ENCODE measurements at regions not wholly inside any gene's neighbourhood (a gene's known extent, or its start where the extent isn't known, plus 50 kb on each side); places are given as distances from the start of the nearest gene placed in this dataset.

GRCh38 chr5:2206293-2207108, 323.8 kb upstream of the IRX4 start:
- no peaks in the 10 kb centered on the region for H3K36me3 ChIP-seq (ENCODE audit: control insufficient read depth, insufficient read depth, low read length)
- H3K9me3 ChIP-seq (ENCODE audit: control insufficient read depth, insufficient read depth, low read depth, low read length): no peaks in the 10 kb centered on the region
- no peak overlapping the region for H3K27ac ChIP-seq (ENCODE audit: low read depth, low read length)
- H3K27me3 ChIP-seq (ENCODE audit: control insufficient read depth, insufficient read depth, low read length): peaks cover 6% of the 10 kb centered on the region; the same call in 1 of the 2 replicates
- no peak overlapping the region for H3K4me3 ChIP-seq (ENCODE audit: low read depth, low read length)
- H3K4me1 ChIP-seq (ENCODE audit: control insufficient read depth, insufficient read depth, low read length): peaks cover 11% of the 10 kb centered on the region
- H3K9ac ChIP-seq (ENCODE audit: low read length): no peak overlapping the region

GRCh38 chr5:2205596-2206226, 323.0 kb upstream of the IRX4 start:
- H3K4me3 ChIP-seq (ENCODE audit: low read depth, low read length): no peak overlapping the region

GRCh38 chr5:2205185-2205585, 322.5 kb upstream of the IRX4 start:
- Histone ChIP-seq H3K36me3 (ENCODE audit: control insufficient read depth, insufficient read depth, low read length) (no peaks in the 10 kb centered on the region), H3K4me1 (ENCODE audit: control insufficient read depth, insufficient read depth, low read length) (peaks cover 11% of the 10 kb centered on the region), H3K4me3 (ENCODE audit: low read depth, low read length) (no peak overlapping the region), H3K27ac (ENCODE audit: low read depth, low read length) (no peak overlapping the region), H3K9ac (ENCODE audit: low read length) (no peak overlapping the region), H3K27me3 (ENCODE audit: control insufficient read depth, insufficient read depth, low read length) (peaks cover 6% of the 10 kb centered on the region; the same call in 1 of the 2 replicates), H3K9me3 (ENCODE audit: control insufficient read depth, insufficient read depth, low read depth, low read length) (no peaks in the 10 kb centered on the region)

More at GRCh38 chr5:2205596-2206226, 323.0 kb upstream of the IRX4 start:
- peaks cover 11% of the 10 kb centered on the region for H3K4me1 ChIP-seq (ENCODE audit: control insufficient read depth, insufficient read depth, low read length)
- no peak overlapping the region for H3K27ac ChIP-seq (ENCODE audit: low read depth, low read length)
- H3K27me3 ChIP-seq (ENCODE audit: control insufficient read depth, insufficient read depth, low read length): peaks cover 6% of the 10 kb centered on the region; the same call in 1 of the 2 replicates
- H3K9me3 ChIP-seq (ENCODE audit: control insufficient read depth, insufficient read depth, low read depth, low read length): no peaks in the 10 kb centered on the region
- no peak overlapping the region for H3K9ac ChIP-seq (ENCODE audit: low read length)
- H3K36me3 ChIP-seq (ENCODE audit: control insufficient read depth, insufficient read depth, low read length): no peaks in the 10 kb centered on the region

- Histone ChIP-seq H3K4me1 (ENCODE audit: control insufficient read depth, insufficient read depth, low read length) (peaks cover 11% of the 10 kb centered on the region), H3K27ac (ENCODE audit: low read depth, low read length) (no peak overlapping the region), H3K27me3 (ENCODE audit: control insufficient read depth, insufficient read depth, low read length) (peaks cover 6% of the 10 kb centered on the region; the same call in 1 of the 2 replicates), H3K9me3 (ENCODE audit: control insufficient read depth, insufficient read depth, low read depth, low read length) (no peaks in the 10 kb centered on the region), H3K9ac (ENCODE audit: low read length) (no peak overlapping the region), H3K36me3 (ENCODE audit: control insufficient read depth, insufficient read depth, low read length) (no peaks in the 10 kb centered on the region), H3K4me3 (ENCODE audit: low read depth, low read length) (no peak overlapping the region)
Observed at GRCh38 chr5:2204366-2205184, 321.9 kb upstream of the IRX4 start.

- no peak overlapping the region for H3K9ac ChIP-seq (ENCODE audit: low read length)
- no peaks in the 10 kb centered on the region for H3K36me3 ChIP-seq (ENCODE audit: control insufficient read depth, insufficient read depth, low read length)
- H3K9me3 ChIP-seq (ENCODE audit: control insufficient read depth, insufficient read depth, low read depth, low read length): no peaks in the 10 kb centered on the region
- H3K4me1 ChIP-seq (ENCODE audit: control insufficient read depth, insufficient read depth, low read length): peaks cover 11% of the 10 kb centered on the region
- no peak overlapping the region for H3K4me3 ChIP-seq (ENCODE audit: low read depth, low read length)
- H3K27me3 ChIP-seq (ENCODE audit: control insufficient read depth, insufficient read depth, low read length): peaks cover 3% of the 10 kb centered on the region; the same call in 1 of the 2 replicates
- no peak overlapping the region for H3K27ac ChIP-seq (ENCODE audit: low read depth, low read length)
Observed at GRCh38 chr5:2203774-2204173, 321.0 kb upstream of the IRX4 start.

GRCh38 chr5:2201832-2202231, 319.1 kb upstream of the IRX4 start:
- Histone ChIP-seq H3K4me1 (ENCODE audit: control insufficient read depth, insufficient read depth, low read length) (peaks cover 11% of the 10 kb centered on the region), H3K4me3 (ENCODE audit: low read depth, low read length) (no peak overlapping the region), H3K36me3 (ENCODE audit: control insufficient read depth, insufficient read depth, low read length) (no peaks in the 10 kb centered on the region), H3K9me3 (ENCODE audit: control insufficient read depth, insufficient read depth, low read depth, low read length) (no peaks in the 10 kb centered on the region), H3K27ac (ENCODE audit: low read depth, low read length) (no peak overlapping the region), H3K27me3 (ENCODE audit: control insufficient read depth, insufficient read depth, low read length) (no peaks in the 10 kb centered on the region), H3K9ac (ENCODE audit: low read length) (no peak overlapping the region)

- no peaks in the 10 kb centered on the region for H3K27me3 ChIP-seq (ENCODE audit: control insufficient read depth, insufficient read depth, low read length)
- H3K9ac ChIP-seq (ENCODE audit: low read length): no peak overlapping the region
- H3K4me1 ChIP-seq (ENCODE audit: control insufficient read depth, insufficient read depth, low read length): peaks cover 11% of the 10 kb centered on the region
- no peaks in the 10 kb centered on the region for H3K9me3 ChIP-seq (ENCODE audit: control insufficient read depth, insufficient read depth, low read depth, low read length)
- no peak overlapping the region for H3K4me3 ChIP-seq (ENCODE audit: low read depth, low read length)
- H3K36me3 ChIP-seq (ENCODE audit: control insufficient read depth, insufficient read depth, low read length): no peaks in the 10 kb centered on the region
- H3K27ac ChIP-seq (ENCODE audit: low read depth, low read length): no peak overlapping the region
Observed at GRCh38 chr5:2201421-2201820, 318.7 kb upstream of the IRX4 start.

DNA sequence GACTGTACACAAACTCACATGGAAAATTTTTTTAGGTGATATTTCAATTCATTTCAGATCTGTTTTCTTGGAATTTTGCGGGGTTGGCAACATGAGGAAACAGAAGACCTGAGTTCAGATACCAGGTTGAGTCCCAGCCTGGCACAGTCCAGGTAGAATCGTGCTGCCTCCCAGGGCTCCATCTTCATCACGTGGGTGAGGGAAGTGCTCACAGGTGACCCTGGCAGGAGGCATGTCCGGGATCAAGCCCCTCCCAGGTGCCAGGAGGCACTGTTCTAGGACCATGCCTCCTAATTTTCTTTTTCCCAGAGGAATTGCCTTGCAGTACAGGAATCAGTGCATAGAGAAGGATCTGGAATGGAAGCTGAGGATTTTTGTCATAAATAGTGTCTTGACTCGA, 318.3 kb upstream of the IRX4 start:
- no peaks in the 10 kb centered on the region for H3K27me3 ChIP-seq (ENCODE audit: control insufficient read depth, insufficient read depth, low read length)
- peaks cover 7% of the 10 kb centered on the region; the same call in 1 of the 2 replicates for H3K4me1 ChIP-seq (ENCODE audit: control insufficient read depth, insufficient read depth, low read length)
- H3K4me3 ChIP-seq (ENCODE audit: low read depth, low read length): no peak overlapping the region
- H3K27ac ChIP-seq (ENCODE audit: low read depth, low read length): no peak overlapping the region
- no peaks in the 10 kb centered on the region for H3K36me3 ChIP-seq (ENCODE audit: control insufficient read depth, insufficient read depth, low read length)
- H3K9ac ChIP-seq (ENCODE audit: low read length): no peak overlapping the region
- no peaks in the 10 kb centered on the region for H3K9me3 ChIP-seq (ENCODE audit: control insufficient read depth, insufficient read depth, low read depth, low read length)

DNA sequence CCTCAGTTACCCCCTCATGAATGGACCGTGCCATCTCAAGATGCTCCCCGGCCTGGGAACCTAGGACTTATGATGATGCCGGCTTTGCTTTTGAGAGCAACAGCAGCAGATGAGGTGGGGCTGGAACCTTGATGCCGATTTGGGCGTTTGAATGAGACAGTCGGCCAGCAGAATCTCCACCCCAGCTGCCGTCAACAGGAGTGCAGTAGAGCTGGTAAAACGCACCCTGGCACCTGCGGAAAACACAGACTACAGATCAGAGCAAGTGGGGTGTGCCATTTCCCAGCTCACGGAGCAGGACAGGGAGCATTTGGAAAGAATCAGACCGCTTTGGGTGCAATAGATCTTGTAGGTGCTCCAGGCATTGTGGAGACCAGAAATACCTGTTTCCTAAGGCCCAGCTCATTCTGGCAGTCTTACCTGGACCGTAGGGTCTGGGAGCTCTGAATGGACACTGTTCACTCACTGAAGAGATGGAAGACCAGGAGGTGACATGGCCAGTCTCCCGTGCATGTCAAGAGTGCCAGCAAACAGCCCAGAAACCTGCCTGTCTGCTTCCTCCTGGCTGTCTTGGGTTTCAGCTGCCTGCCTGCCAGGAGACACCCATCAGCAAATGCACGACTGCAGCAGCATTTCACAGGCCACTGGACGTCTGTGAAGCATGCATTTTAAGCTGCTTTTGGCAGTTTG, 317.7 kb upstream of the IRX4 start:
- peaks cover 7% of the 10 kb centered on the region; the same call in 1 of the 2 replicates for H3K4me1 ChIP-seq (ENCODE audit: control insufficient read depth, insufficient read depth, low read length)
- no peaks in the 10 kb centered on the region for H3K27me3 ChIP-seq (ENCODE audit: control insufficient read depth, insufficient read depth, low read length)
- no peak overlapping the region for H3K27ac ChIP-seq (ENCODE audit: low read depth, low read length)

GRCh38 chr5:2199697-2200096, 317.0 kb upstream of the IRX4 start:
- Histone ChIP-seq H3K4me1 (ENCODE audit: control insufficient read depth, insufficient read depth, low read length) (peaks cover 7% of the 10 kb centered on the region; the same call in 1 of the 2 replicates), H3K9ac (ENCODE audit: low read length) (no peak overlapping the region), H3K36me3 (ENCODE audit: control insufficient read depth, insufficient read depth, low read length) (no peaks in the 10 kb centered on the region), H3K9me3 (ENCODE audit: control insufficient read depth, insufficient read depth, low read depth, low read length) (peaks cover 11% of the 10 kb centered on the region), H3K27ac (ENCODE audit: low read depth, low read length) (no peak overlapping the region), H3K4me3 (ENCODE audit: low read depth, low read length) (no peak overlapping the region), H3K27me3 (ENCODE audit: control insufficient read depth, insufficient read depth, low read length) (no peaks in the 10 kb centered on the region)

More for the DNA sequence above, 317.7 kb upstream of the IRX4 start:
- no peak overlapping the region for H3K9ac ChIP-seq (ENCODE audit: low read length)
- H3K4me3 ChIP-seq (ENCODE audit: low read depth, low read length): no peak overlapping the region
- H3K36me3 ChIP-seq (ENCODE audit: control insufficient read depth, insufficient read depth, low read length): no peaks in the 10 kb centered on the region
- H3K9me3 ChIP-seq (ENCODE audit: control insufficient read depth, insufficient read depth, low read depth, low read length): peaks cover 4% of the 10 kb centered on the region

Measured in HUES6 (cell line).